ENCODE measurements at regions not wholly inside any gene's neighbourhood (a gene's known extent, or its start where the extent isn't known, plus 50 kb on each side); places are given as distances from the start of the nearest gene placed in this dataset.
A peak's percentile ranks its signal among the peaks of the same experiment; 100 is the strongest.

DNA sequence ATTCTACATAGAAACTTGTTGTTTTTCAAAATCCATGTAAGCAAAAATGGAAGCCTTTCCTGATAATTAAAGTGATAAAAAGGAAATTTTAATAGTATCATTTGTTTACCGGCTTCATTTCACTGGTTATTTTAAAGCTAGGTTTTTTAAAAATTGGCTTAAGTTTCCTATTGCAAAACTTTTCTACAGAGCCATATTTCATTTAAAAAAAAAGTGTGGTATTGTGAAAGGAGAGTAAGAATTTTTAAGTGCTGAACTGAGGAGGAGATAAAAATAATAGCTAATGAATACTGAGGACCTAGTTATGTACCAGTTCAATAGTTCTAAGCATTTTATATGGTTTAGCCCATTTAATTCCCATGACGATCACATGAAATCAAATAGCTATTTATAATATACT, 172.2 kb upstream of the COL1A2 start:
- Mint-ChIP-seq H3K9me3 (ENCODE audit: unreplicated experiment) (no peaks in the 10 kb centered on the region), H3K27ac (ENCODE audit: low read depth, unreplicated experiment) (no peak overlapping the region), H3K27me3 (ENCODE audit: insufficient read depth, unreplicated experiment) (no peaks in the 10 kb centered on the region), H3K4me1 (ENCODE audit: insufficient read depth, unreplicated experiment) (peaks cover 7% of the 10 kb centered on the region), H3K36me3 (ENCODE audit: insufficient read depth, unreplicated experiment) (no peaks in the 10 kb centered on the region), H3K4me3 (ENCODE audit: unreplicated experiment) (no peak overlapping the region)
- ChIA-PET POLR2A (interaction anchor here (0.9 kb wide), 1 partner anchor 16 kb away, joined by 5 read pairs; no protein-coding TSS in a partner anchor), CTCF (interaction anchor here (0.6 to 1.5 kb wide), 7 partner anchors 12 to 783 kb away, joined by 3 to 6 read pairs (median 3); no protein-coding TSS in a partner anchor)
- no peak for TF ChIP-seq CTCF (IDR thresholded peaks at IDR 0.05; ENCODE audit: unreplicated experiment)
- no TSS peak for BruUV-seq (replicated peaks)
- no peak for DNase-seq (ENCODE audit: unreplicated experiment)
- intact Hi-C loops (cut with micrococcal nuclease): loop anchor here (2.0 kb wide), 1 partner anchor 320 kb away; no protein-coding TSS in a partner anchor

- BruUV-seq (replicated peaks): no TSS peak
- H3K36me3 Mint-ChIP-seq (ENCODE audit: insufficient read depth, unreplicated experiment): no peaks in the 10 kb centered on the region
- no peak overlapping the region for H3K27ac Mint-ChIP-seq (ENCODE audit: low read depth, unreplicated experiment)
- POLR2A ChIA-PET: interaction anchor here (0.9 kb wide), 1 partner anchor 17 kb away, joined by 5 read pairs; no protein-coding TSS in a partner anchor
- DNase-seq (ENCODE audit: unreplicated experiment): peak; percentile 27
- H3K4me3 Mint-ChIP-seq (ENCODE audit: unreplicated experiment): no peak overlapping the region
- H3K9me3 Mint-ChIP-seq (ENCODE audit: unreplicated experiment): no peaks in the 10 kb centered on the region
- intact Hi-C loops (cut with micrococcal nuclease): loop anchor here (2.0 kb wide), 1 partner anchor 321 kb away; no protein-coding TSS in a partner anchor
- no peaks in the 10 kb centered on the region for H3K27me3 Mint-ChIP-seq (ENCODE audit: insufficient read depth, unreplicated experiment)
- CTCF ChIA-PET: interaction anchor here (0.7 to 1.8 kb wide), 4 partner anchors 25 to 602 kb away, joined by 3 to 5 read pairs (median 4); no protein-coding TSS in a partner anchor
- peak; percentile 22 for TF ChIP-seq CTCF (IDR thresholded peaks at IDR 0.05; ENCODE audit: unreplicated experiment)
- peaks cover 7% of the 10 kb centered on the region for H3K4me1 Mint-ChIP-seq (ENCODE audit: insufficient read depth, unreplicated experiment)
These were observed 171.2 kb upstream of the COL1A2 start for GRCh38 chr7:94223375-94224084.

- no peak for DNase-seq (ENCODE audit: unreplicated experiment)
- Mint-ChIP-seq H3K36me3 (ENCODE audit: insufficient read depth, unreplicated experiment) (no peaks in the 10 kb centered on the region), H3K27me3 (ENCODE audit: insufficient read depth, unreplicated experiment) (no peaks in the 10 kb centered on the region), H3K4me1 (ENCODE audit: insufficient read depth, unreplicated experiment) (peaks cover 7% of the 10 kb centered on the region), H3K4me3 (ENCODE audit: unreplicated experiment) (no peak overlapping the region), H3K27ac (ENCODE audit: low read depth, unreplicated experiment) (no peak overlapping the region), H3K9me3 (ENCODE audit: unreplicated experiment) (no peaks in the 10 kb centered on the region)
- CTCF ChIA-PET: interaction anchor here (1.1 kb wide), 1 partner anchor 29 kb away, joined by 4 read pairs; no protein-coding TSS in a partner anchor
- intact Hi-C loops (cut with micrococcal nuclease): no loop called here
- POLR2A ChIA-PET: no interaction called here
- no TSS peak for BruUV-seq (replicated peaks)
- TF ChIP-seq CTCF (IDR thresholded peaks at IDR 0.05; ENCODE audit: unreplicated experiment): no peak
These were observed 166.5 kb upstream of the COL1A2 start for GRCh38 chr7:94228223-94228622.

- no peak for DNase-seq (ENCODE audit: unreplicated experiment)
- no peaks in the 10 kb centered on the region for H3K9me3 Mint-ChIP-seq (ENCODE audit: unreplicated experiment)
- intact Hi-C loops (cut with micrococcal nuclease): no loop called here
- no TSS peak for BruUV-seq (replicated peaks)
- H3K27me3 Mint-ChIP-seq (ENCODE audit: insufficient read depth, unreplicated experiment): no peaks in the 10 kb centered on the region
- POLR2A ChIA-PET: interaction anchor here (1.3 kb wide), 1 partner anchor 9 kb away, joined by 4 read pairs; no protein-coding TSS in a partner anchor
- no peaks in the 10 kb centered on the region for H3K36me3 Mint-ChIP-seq (ENCODE audit: insufficient read depth, unreplicated experiment)
- H3K4me3 Mint-ChIP-seq (ENCODE audit: unreplicated experiment): no peak overlapping the region
- H3K27ac Mint-ChIP-seq (ENCODE audit: low read depth, unreplicated experiment): no peak overlapping the region
- peaks cover 4% of the 10 kb centered on the region for H3K4me1 Mint-ChIP-seq (ENCODE audit: insufficient read depth, unreplicated experiment)
- TF ChIP-seq CTCF (IDR thresholded peaks at IDR 0.05; ENCODE audit: unreplicated experiment): no peak
- CTCF ChIA-PET: interaction anchor here (0.7 kb wide), 1 partner anchor 59 kb away, joined by 3 read pairs; no protein-coding TSS in a partner anchor
These were observed 166.0 kb upstream of the COL1A2 start for GRCh38 chr7:94228678-94229077.
